ENCODE measurements at regions not wholly inside any gene's neighbourhood (a gene's known extent, or its start where the extent isn't known, plus 50 kb on each side); places are given as distances from the start of the nearest gene placed in this dataset.

DNA sequence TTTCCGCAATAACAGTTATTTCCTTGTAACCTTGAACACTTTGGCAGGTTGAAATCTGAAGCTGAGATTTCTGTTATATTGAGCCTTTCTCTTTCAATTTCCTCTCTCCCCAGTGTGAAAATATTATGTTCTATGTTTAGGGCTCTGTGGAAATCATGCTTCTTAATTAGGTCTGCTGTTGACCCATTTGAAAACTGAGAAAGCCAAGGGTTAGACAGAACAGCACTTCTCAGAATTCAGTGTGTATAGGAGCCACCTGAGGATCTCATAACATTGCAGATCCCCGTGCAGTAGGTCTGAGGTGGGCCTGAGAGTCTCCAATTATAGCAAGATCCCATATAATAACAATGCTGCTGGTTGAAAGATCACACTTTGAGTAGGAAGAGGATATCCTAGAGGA lies 230.2 kb upstream of the NT5C1B start:
- TF ChIP-seq, protein P1, sequence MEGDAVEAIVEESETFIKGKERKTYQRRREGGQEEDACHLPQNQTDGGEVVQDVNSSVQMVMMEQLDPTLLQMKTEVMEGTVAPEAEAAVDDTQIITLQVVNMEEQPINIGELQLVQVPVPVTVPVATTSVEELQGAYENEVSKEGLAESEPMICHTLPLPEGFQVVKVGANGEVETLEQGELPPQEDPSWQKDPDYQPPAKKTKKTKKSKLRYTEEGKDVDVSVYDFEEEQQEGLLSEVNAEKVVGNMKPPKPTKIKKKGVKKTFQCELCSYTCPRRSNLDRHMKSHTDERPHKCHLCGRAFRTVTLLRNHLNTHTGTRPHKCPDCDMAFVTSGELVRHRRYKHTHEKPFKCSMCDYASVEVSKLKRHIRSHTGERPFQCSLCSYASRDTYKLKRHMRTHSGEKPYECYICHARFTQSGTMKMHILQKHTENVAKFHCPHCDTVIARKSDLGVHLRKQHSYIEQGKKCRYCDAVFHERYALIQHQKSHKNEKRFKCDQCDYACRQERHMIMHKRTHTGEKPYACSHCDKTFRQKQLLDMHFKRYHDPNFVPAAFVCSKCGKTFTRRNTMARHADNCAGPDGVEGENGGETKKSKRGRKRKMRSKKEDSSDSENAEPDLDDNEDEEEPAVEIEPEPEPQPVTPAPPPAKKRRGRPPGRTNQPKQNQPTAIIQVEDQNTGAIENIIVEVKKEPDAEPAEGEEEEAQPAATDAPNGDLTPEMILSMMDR (conservative IDR thresholded peaks at IDR 0.05; ENCODE audit: low read depth, low read length): no peak
- TF ChIP-seq EZH2 (IDR thresholded peaks at IDR 0.05; ENCODE audit: low read length, unreplicated experiment) (no peak), EZH2phosphoT487 (IDR thresholded peaks at IDR 0.05; ENCODE audit: borderline replicate concordance, low read length) (no peak)
